IMR-90 (cell line): ENCODE measurements at regions not wholly inside any gene's neighbourhood (a gene's known extent, or its start where the extent isn't known, plus 50 kb on each side); places are given as distances from the start of the nearest gene placed in this dataset.

Experiments
- ATAC-seq: fragments of 200-7000 bp; cut with Tn5 transposase; 2 replicates; pipeline ENCODE4 v1.9.1; 2020; ENCODE audit warnings: low read depth, mild to moderate bottlenecking, moderate library complexity
- BruUV-seq: library from RNA; stranded (reverse); fragments of 400-500 nt; replicated peaks from 2 replicates; lab custom pipeline; 2021; lab: Mats Ljungman, UMichigan
- CTCF ChIA-PET: fragments of 300-600 bp; formaldehyde crosslinking; extraction: SDS; loops from one replicate; lab custom pipeline; 2021; ENCODE audit warnings: antibody characterized with exemption; lab: Yijun Ruan, JAX
- POLR2A ChIA-PET: fragments of 300-600 bp; sonication (Branson Sonifier 250); formaldehyde crosslinking; loops from one replicate; lab custom pipeline; 2022; ENCODE audit warnings: antibody characterized with exemption; ENCODE audit not compliant: unreplicated experiment; lab: Charles Lee
- DNase-seq: peaks from one replicate; pipeline ENCODE4 v3.0.0; 2013
- H2AFZ ChIP-seq: replicated peaks from 2 replicates; pipeline ENCODE3; 2013; ENCODE audit warnings: low read length, mild to moderate bottlenecking; ENCODE audit not compliant: poor library complexity
- H2AK5ac ChIP-seq: 2 replicates; pipeline ENCODE4 v1.6.1; 2013; ENCODE audit warnings: low read depth, low read length, inconsistent platforms
- H2AK9ac ChIP-seq: replicated peaks from 2 replicates; pipeline ENCODE3; 2013; ENCODE audit warnings: mild to moderate bottlenecking, low read depth, low read length, moderate library complexity; ENCODE audit not compliant: poor library complexity
- H2BK120ac ChIP-seq: 2 replicates; pipeline ENCODE4 v1.6.1; 2013; ENCODE audit warnings: low read depth, low read length, inconsistent platforms
- H2BK15ac ChIP-seq: 3 replicates; pipeline ENCODE4 v1.6.1; 2013; ENCODE audit warnings: low read depth, low read length, inconsistent platforms
- H2BK20ac ChIP-seq: 2 replicates; pipeline ENCODE4 v1.6.1; 2013; ENCODE audit warnings: low read depth, mild to moderate bottlenecking, inconsistent platforms, low read length, moderate library complexity
- H2BK5ac ChIP-seq: 2 replicates; pipeline ENCODE4 v1.6.1; 2013; ENCODE audit warnings: mild to moderate bottlenecking, low read depth, low read length, inconsistent platforms; ENCODE audit not compliant: poor library complexity, severe bottlenecking
- H3K14ac ChIP-seq: replicated peaks from 2 replicates; pipeline ENCODE4 v1.6.1; 2013; ENCODE audit warnings: low read depth, low read length, inconsistent platforms
- H3K18ac ChIP-seq: 2 replicates; pipeline ENCODE4 v1.6.1; 2013; ENCODE audit warnings: low read depth, low read length, control low read depth
- H3K23ac ChIP-seq: 2 replicates; pipeline ENCODE4 v1.6.1; 2013; ENCODE audit warnings: low read depth, low read length, inconsistent platforms
- H3K27ac ChIP-seq: 2 replicates; pipeline ENCODE4 v1.5.1; 2013; ENCODE audit warnings: mild to moderate bottlenecking, control low read depth, low read length; ENCODE audit not compliant: insufficient read depth
- H3K27me3 ChIP-seq: 2 replicates; pipeline ENCODE4 v1.6.1; 2013; ENCODE audit warnings: low read length; ENCODE audit not compliant: control insufficient read depth, insufficient read depth
- H3K36me3 ChIP-seq: 2 replicates; pipeline ENCODE4 v1.6.1; 2013; ENCODE audit warnings: low read length, mixed read lengths; ENCODE audit not compliant: control insufficient read depth, insufficient read depth
- H3K4ac ChIP-seq: 2 replicates; pipeline ENCODE4 v1.6.1; 2013; ENCODE audit warnings: low read depth, low read length, inconsistent platforms
- H3K4me1 ChIP-seq: 2 replicates; pipeline ENCODE4 v1.6.1; 2013; ENCODE audit warnings: low read length, mixed read lengths; ENCODE audit not compliant: control insufficient read depth, insufficient read depth
- H3K4me2 ChIP-seq: 2 replicates; pipeline ENCODE4 v1.6.1; 2013; ENCODE audit warnings: low read depth, mild to moderate bottlenecking, control low read depth, low read length, moderate library complexity
- H3K4me3 ChIP-seq: 2 replicates; pipeline ENCODE4 v1.5.1; 2013; ENCODE audit warnings: low read depth, mild to moderate bottlenecking, control low read depth, low read length, moderate library complexity; ENCODE audit not compliant: insufficient read depth
- H3K56ac ChIP-seq: 2 replicates; pipeline ENCODE4 v1.6.1; 2013; ENCODE audit warnings: low read length, inconsistent platforms; ENCODE audit not compliant: insufficient read depth; ENCODE audit errors: extremely low read depth
- H3K79me1 ChIP-seq, 2 experiments: 2 replicates each; pipeline ENCODE4 v1.6.1; 2013; ENCODE audit warnings: low read length in 2 of 2, inconsistent platforms in 1 of 2, low read depth in 1 of 2
- H3K9ac ChIP-seq: 2 replicates; pipeline ENCODE4 v1.6.1; 2013; ENCODE audit warnings: low read depth, low read length, control low read depth
- H3K9me1 ChIP-seq: 2 replicates; pipeline ENCODE4 v1.6.1; 2013; ENCODE audit warnings: low read length, inconsistent platforms; ENCODE audit not compliant: insufficient read depth
- H3K9me3 ChIP-seq: 2 replicates; pipeline ENCODE4 v1.6.1; 2013; ENCODE audit warnings: low read length; ENCODE audit not compliant: control insufficient read depth, insufficient read depth
- H4K20me1 ChIP-seq: 2 replicates; pipeline ENCODE4 v1.6.1; 2013; ENCODE audit warnings: low read length, inconsistent platforms; ENCODE audit not compliant: insufficient read depth
- H4K5ac ChIP-seq: 2 replicates; pipeline ENCODE4 v1.6.1; 2013; ENCODE audit warnings: mild to moderate bottlenecking, low read depth, low read length, control low read depth
- H4K8ac ChIP-seq, 2 experiments: 2 replicates each; pipeline ENCODE4 v1.6.1; 2013; ENCODE audit warnings: low read depth in 2 of 2, low read length in 2 of 2, control low read depth in 1 of 2, inconsistent platforms in 1 of 2
- H4K91ac ChIP-seq: 2 replicates; pipeline ENCODE4 v1.6.1; 2013; ENCODE audit warnings: low read depth, low read length, inconsistent platforms; ENCODE audit not compliant: insufficient read depth
- CEBPB ChIP-seq: IDR thresholded peaks from 2 replicates; pipeline ENCODE4 v1.6.1; 2012; ENCODE audit warnings: low read depth, low read length, improper control_type of control experiment
- CHD1 ChIP-seq: IDR thresholded peaks from 2 replicates; pipeline ENCODE4 v1.6.1; 2012; ENCODE audit warnings: low read depth, low read length, improper control_type of control experiment
- FOS ChIP-seq: fragments of 150-350 bp; IDR thresholded peaks from 2 replicates; pipeline ENCODE4 v1.6.1; 2016; ENCODE audit warnings: low read depth, low read length
- MAZ ChIP-seq: IDR thresholded peaks from 2 replicates; pipeline ENCODE4 v1.6.1; 2012; ENCODE audit warnings: low read depth, mild to moderate bottlenecking, low read length, improper control_type of control experiment, moderate library complexity, borderline replicate concordance
- MXI1 ChIP-seq: IDR thresholded peaks from 2 replicates; pipeline ENCODE4 v1.6.1; 2012; ENCODE audit warnings: low read depth, mild to moderate bottlenecking, low read length, moderate library complexity, borderline replicate concordance
- RAD21 ChIP-seq: IDR thresholded peaks from 2 replicates; pipeline ENCODE4 v1.6.1; 2012; ENCODE audit warnings: low read length, improper control_type of control experiment
- RCOR1 ChIP-seq: IDR thresholded peaks from 2 replicates; pipeline ENCODE4 v1.6.1; 2012; ENCODE audit warnings: mild to moderate bottlenecking, low read length, improper control_type of control experiment; ENCODE audit not compliant: insufficient replicate concordance
- SMC3 ChIP-seq: fragments of 150-350 bp; IDR thresholded peaks from 2 replicates; pipeline ENCODE4 v1.6.1; 2016; ENCODE audit warnings: low read depth, mild to moderate bottlenecking, antibody characterized with exemption, low read length, moderate library complexity
- WGBS, 2 experiments: methylation state at CpG; one replicate each; pipeline versions ENCODE4 v1.1.5 to v1.1.7; 2013; ENCODE audit warnings: missing lambda C conversion rate in 2 of 2; ENCODE audit not compliant: insufficient read length in 1 of 2; ENCODE audit errors: extremely low coverage in 2 of 2; 5-methylcytosine and 5-hydroxymethylcytosine counted together
- dilution Hi-C: fragments of 300-500 bp; cut with HindIII; formaldehyde crosslinking; loops from one replicate; pipeline ENCODE4 v1.14.3; 2018; ENCODE audit warnings: low sequenced_read_pairs; ENCODE audit not compliant: unreplicated experiment
- in situ Hi-C: fragments of 300-500 bp; cut with MboI; formaldehyde crosslinking; loops from 3 replicates; pipeline ENCODE4 v1.14.3; 2019; ENCODE audit warnings: low sequenced_read_pairs, inconsistent platforms, mixed read lengths
- intact Hi-C: fragments of 100-400 bp; cut with micrococcal nuclease; formaldehyde crosslinking; loops from 2 replicates; pipeline ENCODE4 v1.10.0; 2022

- Histone ChIP-seq H3K56ac (no peak overlapping the region), H4K91ac (no peak overlapping the region), H3K4me3 (no peak overlapping the region), H2BK20ac (no peak overlapping the region), H2AK9ac (no peak overlapping the region), H3K79me1 (no peaks in the 10 kb centered on the region), H3K36me3 (no peaks in the 10 kb centered on the region), H3K9me1 (peaks cover 4% of the 10 kb centered on the region; the same call in 1 of the 2 replicates), H2BK5ac (no peak overlapping the region), H3K4ac (no peak overlapping the region), H3K4me2 (no peak overlapping the region), H3K14ac (no peak overlapping the region), H4K8ac (no peak overlapping the region), H2AFZ (no peak overlapping the region), H3K9me3 (no peaks in the 10 kb centered on the region; the same call in 1 of the 2 replicates), H3K18ac (no peak overlapping the region), H3K4me1 (peaks cover 3% of the 10 kb centered on the region), H3K23ac (no peak overlapping the region), H2BK15ac (no peak overlapping the region), H3K27ac (no peak overlapping the region), H2BK120ac (no peak overlapping the region), H3K9ac (no peak overlapping the region), H4K5ac (no peak overlapping the region), H3K27me3 (no peaks in the 10 kb centered on the region), H2AK5ac (no peak overlapping the region), H4K20me1 (no peaks in the 10 kb centered on the region)
- BruUV-seq = no TSS peak
- POLR2A ChIA-PET = no interaction called here
- in situ Hi-C loops (no loop called here), dilution Hi-C loops (no loop called here), intact Hi-C loops (no loop called here)
- DNase-seq (no peak), ATAC-seq (no peak)
- CTCF ChIA-PET = no interaction called here
- no peak for TF ChIP-seq SMC3
- TF ChIP-seq CHD1 = no peak
- TF ChIP-seq MAZ = no peak
- no peak for TF ChIP-seq RAD21
- TF ChIP-seq FOS = no peak
- no peak for TF ChIP-seq MXI1
- TF ChIP-seq CEBPB = peak; percentile 88
- no peak for TF ChIP-seq RCOR1
- no CpG with 5 or more reads among the region's 2 CpGs for WGBS, 2 experiments
Observed at GRCh38 chr11:121968638-121969037, 147.4 kb downstream of the BLID start.
